ENCODE measurements at regions not wholly inside any gene's neighbourhood (a gene's known extent, or its start where the extent isn't known, plus 50 kb on each side); places are given as distances from the start of the nearest gene placed in this dataset.

DNA sequence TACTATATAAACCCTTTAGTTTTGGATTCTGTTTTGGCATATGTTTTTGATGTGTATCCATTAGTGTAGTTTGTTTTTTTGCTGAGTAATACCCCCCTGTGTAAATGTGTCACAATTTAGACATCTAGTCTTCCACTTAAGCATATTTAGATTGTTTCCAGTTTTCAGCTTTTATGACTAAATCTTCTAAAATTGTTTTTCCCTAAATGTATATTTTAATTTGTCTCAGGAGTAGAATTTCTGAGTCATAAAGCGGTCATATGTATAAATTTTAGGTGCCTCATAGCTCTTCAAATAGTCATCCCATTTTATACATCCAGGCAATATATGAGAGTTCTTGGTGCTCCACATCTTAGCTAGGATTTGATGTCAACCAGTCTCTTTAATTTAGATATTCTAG is 1348.0 kb downstream of the MRPL39 start:
- TF ChIP-seq EP300 (IDR thresholded peaks at IDR 0.05) (no peak), POLR2A (IDR thresholded peaks at IDR 0.05) (no peak)
